DOHH2 (cell line): ENCODE measurements at regions not wholly inside any gene's neighbourhood (a gene's known extent, or its start where the extent isn't known, plus 50 kb on each side); places are given as distances from the start of the nearest gene placed in this dataset.

ENCODE experiments used
- H3F3A ChIP-seq: fragments of 200-600 bp; sonication (generic), shearing (Covaris generic); 2 replicates; pipeline ENCODE4 v1.6.0; 2016; ENCODE audit warnings: antibody characterized with exemption, mild to moderate bottlenecking; ENCODE audit not compliant: control insufficient read depth, insufficient read depth
- H3K27ac ChIP-seq: fragments of 200-600 bp; sonication (generic); 2 replicates; pipeline ENCODE4 v1.5.1; 2014; ENCODE audit warnings: low read depth, mild to moderate bottlenecking, low read length, moderate library complexity
- H3K27me3 ChIP-seq: fragments of 200-600 bp; sonication (generic); 2 replicates; pipeline ENCODE4 v1.6.1; 2014; ENCODE audit warnings: mild to moderate bottlenecking, low read length, mixed read lengths; ENCODE audit not compliant: control insufficient read depth
- H3K36me3 ChIP-seq: fragments of 200-600 bp; sonication (generic); 2 replicates; pipeline ENCODE4 v1.6.1; 2014; ENCODE audit warnings: mild to moderate bottlenecking, low read length, moderate library complexity, mixed read lengths; ENCODE audit not compliant: control insufficient read depth
- H3K4me1 ChIP-seq: fragments of 200-600 bp; sonication (generic); 2 replicates; pipeline ENCODE4 v1.6.1; 2014; ENCODE audit warnings: mild to moderate bottlenecking, low read length, mixed read lengths; ENCODE audit not compliant: control insufficient read depth
- H3K4me2 ChIP-seq: fragments of 200-600 bp; sonication (generic); 2 replicates; pipeline ENCODE4 v1.6.0; 2014; ENCODE audit warnings: mild to moderate bottlenecking, low read length, moderate library complexity
- H3K4me3 ChIP-seq: fragments of 200-600 bp; sonication (generic); 2 replicates; pipeline ENCODE4 v1.5.1; 2014; ENCODE audit warnings: mild to moderate bottlenecking, low read length, mixed read lengths
- H3K79me2 ChIP-seq: fragments of 200-600 bp; sonication (generic); 2 replicates; pipeline ENCODE4 v1.6.1; 2014; ENCODE audit warnings: mild to moderate bottlenecking, low read length, mixed read lengths; ENCODE audit not compliant: control insufficient read depth
- H3K9me2 ChIP-seq: fragments of 200-600 bp; sonication (generic); replicated peaks from 2 replicates; pipeline ENCODE4 v1.6.1; 2014; ENCODE audit warnings: mild to moderate bottlenecking, low read length, mixed read lengths; ENCODE audit not compliant: control insufficient read depth
- H3K9me3 ChIP-seq: fragments of 200-600 bp; sonication (generic); 2 replicates; pipeline ENCODE4 v1.6.1; 2014; ENCODE audit warnings: antibody characterized with exemption, low read length, mixed read lengths; ENCODE audit not compliant: control insufficient read depth, insufficient read depth
- H4K20me1 ChIP-seq: fragments of 200-600 bp; sonication (generic); 2 replicates; pipeline ENCODE4 v1.6.0; 2014; ENCODE audit warnings: low read depth, mild to moderate bottlenecking, antibody characterized with exemption, low read length, moderate library complexity; ENCODE audit not compliant: control insufficient read depth, insufficient read depth
- CTCF ChIP-seq: fragments of 200-600 bp; sonication (generic); IDR thresholded peaks from one replicate; pipeline ENCODE4 v1.5.1; 2014; ENCODE audit warnings: antibody characterized with exemption, mild to moderate bottlenecking, low read depth, low read length; ENCODE audit not compliant: poor library complexity, severe bottlenecking
- EZH2phosphoT487 ChIP-seq: fragments of 200-600 bp; sonication (generic); IDR thresholded peaks from 2 replicates; pipeline ENCODE4 v1.6.1; 2017; ENCODE audit warnings: borderline replicate concordance, mild to moderate bottlenecking, antibody characterized with exemption, low read length, moderate library complexity, mixed read lengths

- peaks cover 53% of the 10 kb centered on the region for H3K4me1 ChIP-seq
- H3F3A ChIP-seq, result peaks cover 18% of the 10 kb centered on the region
- H3K36me3 ChIP-seq, result no peaks in the 10 kb centered on the region
- peak overlapping the region; percentile 86; the same call in 1 of the 2 replicates for H3K4me2 ChIP-seq
- no peaks in the 10 kb centered on the region for H3K9me2 ChIP-seq
- H3K27ac ChIP-seq, result peak overlapping the region; percentile 93
- H3K27me3 ChIP-seq, result no peaks in the 10 kb centered on the region
- H3K9me3 ChIP-seq, result 0 out of 2 replicates have a peak, but pooled peaks cover 7% of the 10 kb centered on the region
- H4K20me1 ChIP-seq, result no peaks in the 10 kb centered on the region
- no peaks in the 10 kb centered on the region for H3K79me2 ChIP-seq
- TF ChIP-seq CTCF (no peak), EZH2phosphoT487 (no peak)
- no peak overlapping the region for H3K4me3 ChIP-seq
Measured at GRCh38 chr10:22767859-22768258, 53.5 kb upstream of the PIP4K2A start.

GRCh38 chr10:22766693-22767092, 52.3 kb upstream of the PIP4K2A start:
- no peak for TF ChIP-seq CTCF
- no peak for TF ChIP-seq EZH2phosphoT487
- Histone ChIP-seq H3K27me3 (no peaks in the 10 kb centered on the region), H3F3A (peaks cover 18% of the 10 kb centered on the region), H3K27ac (peak overlapping the region; percentile 93), H4K20me1 (no peaks in the 10 kb centered on the region), H3K36me3 (no peaks in the 10 kb centered on the region), H3K4me1 (peaks cover 59% of the 10 kb centered on the region), H3K79me2 (no peaks in the 10 kb centered on the region), H3K9me3 (0 out of 2 replicates have a peak, but pooled peaks cover 7% of the 10 kb centered on the region), H3K4me3 (peak overlapping the region; percentile 60), H3K4me2 (peak overlapping the region; percentile 86), H3K9me2 (no peaks in the 10 kb centered on the region)

GRCh38 chr10:22765660-22766547, 51.5 kb upstream of the PIP4K2A start:
- Histone ChIP-seq H3K79me2 (no peaks in the 10 kb centered on the region), H3K4me2 (peak overlapping the region; percentile 86), H3K27me3 (no peaks in the 10 kb centered on the region), H3K36me3 (no peaks in the 10 kb centered on the region), H3K9me2 (no peaks in the 10 kb centered on the region), H3K4me3 (peak overlapping the region; percentile 60), H3K4me1 (peaks cover 62% of the 10 kb centered on the region), H3K27ac (peak overlapping the region; percentile 93), H4K20me1 (no peaks in the 10 kb centered on the region), H3F3A (peaks cover 18% of the 10 kb centered on the region), H3K9me3 (0 out of 2 replicates have a peak, but pooled peaks cover 7% of the 10 kb centered on the region)
- no peak for TF ChIP-seq EZH2phosphoT487
- TF ChIP-seq CTCF, result no peak
